ENCODE measurements at regions not wholly inside any gene's neighbourhood (a gene's known extent, or its start where the extent isn't known, plus 50 kb on each side); places are given as distances from the start of the nearest gene placed in this dataset.

GRCh38 chr9:99463131-99463530 is 241.0 kb downstream of the SEC61B start:
- Mint-ChIP-seq H3K27me3 (ENCODE audit: low read depth) (no peaks in the 10 kb centered on the region), H3K4me3 (no peak overlapping the region), H3K36me3 (no peaks in the 10 kb centered on the region)

GRCh38 chr9:99464568-99464967 is 242.5 kb downstream of the SEC61B start:
- H3K4me1 Mint-ChIP-seq, result peaks cover 14% of the 10 kb centered on the region
- no peak overlapping the region for H3K4me3 Mint-ChIP-seq
- no peak for DNase-seq (ENCODE audit: low spot score in 2 of 2, unreplicated experiment in 2 of 2)
- peaks cover 8% of the 10 kb centered on the region for H3K9me3 Mint-ChIP-seq
- TF ChIP-seq, protein P1, sequence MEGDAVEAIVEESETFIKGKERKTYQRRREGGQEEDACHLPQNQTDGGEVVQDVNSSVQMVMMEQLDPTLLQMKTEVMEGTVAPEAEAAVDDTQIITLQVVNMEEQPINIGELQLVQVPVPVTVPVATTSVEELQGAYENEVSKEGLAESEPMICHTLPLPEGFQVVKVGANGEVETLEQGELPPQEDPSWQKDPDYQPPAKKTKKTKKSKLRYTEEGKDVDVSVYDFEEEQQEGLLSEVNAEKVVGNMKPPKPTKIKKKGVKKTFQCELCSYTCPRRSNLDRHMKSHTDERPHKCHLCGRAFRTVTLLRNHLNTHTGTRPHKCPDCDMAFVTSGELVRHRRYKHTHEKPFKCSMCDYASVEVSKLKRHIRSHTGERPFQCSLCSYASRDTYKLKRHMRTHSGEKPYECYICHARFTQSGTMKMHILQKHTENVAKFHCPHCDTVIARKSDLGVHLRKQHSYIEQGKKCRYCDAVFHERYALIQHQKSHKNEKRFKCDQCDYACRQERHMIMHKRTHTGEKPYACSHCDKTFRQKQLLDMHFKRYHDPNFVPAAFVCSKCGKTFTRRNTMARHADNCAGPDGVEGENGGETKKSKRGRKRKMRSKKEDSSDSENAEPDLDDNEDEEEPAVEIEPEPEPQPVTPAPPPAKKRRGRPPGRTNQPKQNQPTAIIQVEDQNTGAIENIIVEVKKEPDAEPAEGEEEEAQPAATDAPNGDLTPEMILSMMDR (IDR thresholded peaks at IDR 0.05; ENCODE audit: unreplicated experiment), result no peak
- no peaks in the 10 kb centered on the region for H3K36me3 Mint-ChIP-seq
- no peak overlapping the region for H3K27ac Mint-ChIP-seq
- no peaks in the 10 kb centered on the region for H3K27me3 Mint-ChIP-seq (ENCODE audit: low read depth)

More at GRCh38 chr9:99463131-99463530, 241.0 kb downstream of the SEC61B start:
- Mint-ChIP-seq H3K4me1 (peaks cover 14% of the 10 kb centered on the region), H3K27ac (no peak overlapping the region), H3K9me3 (peaks cover 8% of the 10 kb centered on the region)
- no peak for DNase-seq (ENCODE audit: low spot score in 2 of 2, unreplicated experiment in 2 of 2)
- TF ChIP-seq, protein P1 (IDR thresholded peaks at IDR 0.05; ENCODE audit: unreplicated experiment), result no peak

- DNase-seq (ENCODE audit: low spot score in 2 of 2, unreplicated experiment in 2 of 2), result no peak
- TF ChIP-seq, protein P1 (IDR thresholded peaks at IDR 0.05; ENCODE audit: unreplicated experiment), result no peak
- H3K4me3 Mint-ChIP-seq, result no peak overlapping the region
Observed at GRCh38 chr9:99465231-99465907, 243.3 kb downstream of the SEC61B start.

DNA sequence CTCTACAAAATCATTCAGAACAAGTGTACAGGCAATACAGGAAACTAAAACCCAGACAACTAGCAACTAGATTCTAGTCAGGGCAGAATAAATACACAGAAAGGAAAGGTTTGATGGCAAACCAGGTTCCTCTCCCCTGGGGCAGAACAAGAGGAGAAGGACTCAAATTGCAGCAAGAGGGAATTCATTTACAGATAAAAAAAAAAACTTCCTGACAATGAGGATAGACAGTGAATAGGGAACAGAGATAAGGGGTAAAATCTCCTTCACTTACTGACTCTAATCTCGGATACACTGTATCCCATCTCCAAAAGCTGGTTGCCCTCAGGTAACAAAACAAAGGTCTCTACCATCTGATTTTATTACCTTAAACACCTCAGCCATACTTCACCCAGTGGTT is 244.0 kb downstream of the SEC61B start:
- H3K9me3 Mint-ChIP-seq, result peaks cover 8% of the 10 kb centered on the region
- DNase-seq (ENCODE audit: low spot score in 2 of 2, unreplicated experiment in 2 of 2), result no peak
- peak overlapping the region; percentile 77 for H3K27ac Mint-ChIP-seq
- H3K36me3 Mint-ChIP-seq, result no peaks in the 10 kb centered on the region
- H3K4me1 Mint-ChIP-seq, result peaks cover 14% of the 10 kb centered on the region
- no peak overlapping the region for H3K4me3 Mint-ChIP-seq
- no peaks in the 10 kb centered on the region for H3K27me3 Mint-ChIP-seq (ENCODE audit: low read depth)
- TF ChIP-seq, protein P1 (IDR thresholded peaks at IDR 0.05; ENCODE audit: unreplicated experiment), result no peak

More at GRCh38 chr9:99465231-99465907, 243.3 kb downstream of the SEC61B start:
- Mint-ChIP-seq H3K27me3 (ENCODE audit: low read depth) (no peaks in the 10 kb centered on the region), H3K27ac (peak overlapping the region; percentile 77), H3K9me3 (peaks cover 8% of the 10 kb centered on the region), H3K4me1 (peaks cover 14% of the 10 kb centered on the region), H3K36me3 (no peaks in the 10 kb centered on the region)

GRCh38 chr9:99466781-99467180 is 244.7 kb downstream of the SEC61B start:
- H3K4me3 Mint-ChIP-seq, result no peak overlapping the region
- H3K36me3 Mint-ChIP-seq, result no peaks in the 10 kb centered on the region
- no peak for DNase-seq (ENCODE audit: low spot score in 2 of 2, unreplicated experiment in 2 of 2)
- peaks cover 14% of the 10 kb centered on the region for H3K4me1 Mint-ChIP-seq
- H3K27me3 Mint-ChIP-seq (ENCODE audit: low read depth), result no peaks in the 10 kb centered on the region
- TF ChIP-seq, protein P1 (IDR thresholded peaks at IDR 0.05; ENCODE audit: unreplicated experiment), result no peak
- H3K27ac Mint-ChIP-seq, result no peak overlapping the region
- H3K9me3 Mint-ChIP-seq, result peaks cover 5% of the 10 kb centered on the region
